IMR-90 (cell line): ENCODE measurements at regions not wholly inside any gene's neighbourhood (a gene's known extent, or its start where the extent isn't known, plus 50 kb on each side); places are given as distances from the start of the nearest gene placed in this dataset.

Source experiments
- ATAC-seq: fragments of 200-7000 bp; cut with Tn5 transposase; 2 replicates; pipeline ENCODE4 v1.9.1; 2020; ENCODE audit warnings: low read depth, mild to moderate bottlenecking, moderate library complexity
- BruUV-seq: library from RNA; stranded (reverse); fragments of 400-500 nt; replicated peaks from 2 replicates; lab custom pipeline; 2021; lab: Mats Ljungman, UMichigan
- CTCF ChIA-PET: fragments of 300-600 bp; formaldehyde crosslinking; extraction: SDS; loops from one replicate; lab custom pipeline; 2021; ENCODE audit warnings: antibody characterized with exemption; lab: Yijun Ruan, JAX
- POLR2A ChIA-PET: fragments of 300-600 bp; sonication (Branson Sonifier 250); formaldehyde crosslinking; loops from one replicate; lab custom pipeline; 2022; ENCODE audit warnings: antibody characterized with exemption; ENCODE audit not compliant: unreplicated experiment; lab: Charles Lee
- DNase-seq: peaks from one replicate; pipeline ENCODE4 v3.0.0; 2013
- H2AFZ ChIP-seq: replicated peaks from 2 replicates; pipeline ENCODE3; 2013; ENCODE audit warnings: low read length, mild to moderate bottlenecking; ENCODE audit not compliant: poor library complexity
- H2AK5ac ChIP-seq: 2 replicates; pipeline ENCODE4 v1.6.1; 2013; ENCODE audit warnings: low read depth, low read length, inconsistent platforms
- H2AK9ac ChIP-seq: replicated peaks from 2 replicates; pipeline ENCODE3; 2013; ENCODE audit warnings: mild to moderate bottlenecking, low read depth, low read length, moderate library complexity; ENCODE audit not compliant: poor library complexity
- H2BK120ac ChIP-seq: 2 replicates; pipeline ENCODE4 v1.6.1; 2013; ENCODE audit warnings: low read depth, low read length, inconsistent platforms
- H2BK15ac ChIP-seq: 3 replicates; pipeline ENCODE4 v1.6.1; 2013; ENCODE audit warnings: low read depth, low read length, inconsistent platforms
- H2BK20ac ChIP-seq: 2 replicates; pipeline ENCODE4 v1.6.1; 2013; ENCODE audit warnings: low read depth, mild to moderate bottlenecking, inconsistent platforms, low read length, moderate library complexity
- H2BK5ac ChIP-seq: 2 replicates; pipeline ENCODE4 v1.6.1; 2013; ENCODE audit warnings: mild to moderate bottlenecking, low read depth, low read length, inconsistent platforms; ENCODE audit not compliant: poor library complexity, severe bottlenecking
- H3K14ac ChIP-seq: replicated peaks from 2 replicates; pipeline ENCODE4 v1.6.1; 2013; ENCODE audit warnings: low read depth, low read length, inconsistent platforms
- H3K18ac ChIP-seq: 2 replicates; pipeline ENCODE4 v1.6.1; 2013; ENCODE audit warnings: low read depth, low read length, control low read depth
- H3K23ac ChIP-seq: 2 replicates; pipeline ENCODE4 v1.6.1; 2013; ENCODE audit warnings: low read depth, low read length, inconsistent platforms
- H3K27ac ChIP-seq: 2 replicates; pipeline ENCODE4 v1.5.1; 2013; ENCODE audit warnings: mild to moderate bottlenecking, control low read depth, low read length; ENCODE audit not compliant: insufficient read depth
- H3K27me3 ChIP-seq: 2 replicates; pipeline ENCODE4 v1.6.1; 2013; ENCODE audit warnings: low read length; ENCODE audit not compliant: control insufficient read depth, insufficient read depth
- H3K36me3 ChIP-seq: 2 replicates; pipeline ENCODE4 v1.6.1; 2013; ENCODE audit warnings: low read length, mixed read lengths; ENCODE audit not compliant: control insufficient read depth, insufficient read depth
- H3K4ac ChIP-seq: 2 replicates; pipeline ENCODE4 v1.6.1; 2013; ENCODE audit warnings: low read depth, low read length, inconsistent platforms
- H3K4me1 ChIP-seq: 2 replicates; pipeline ENCODE4 v1.6.1; 2013; ENCODE audit warnings: low read length, mixed read lengths; ENCODE audit not compliant: control insufficient read depth, insufficient read depth
- H3K4me2 ChIP-seq: 2 replicates; pipeline ENCODE4 v1.6.1; 2013; ENCODE audit warnings: low read depth, mild to moderate bottlenecking, control low read depth, low read length, moderate library complexity
- H3K4me3 ChIP-seq: 2 replicates; pipeline ENCODE4 v1.5.1; 2013; ENCODE audit warnings: low read depth, mild to moderate bottlenecking, control low read depth, low read length, moderate library complexity; ENCODE audit not compliant: insufficient read depth
- H3K56ac ChIP-seq: 2 replicates; pipeline ENCODE4 v1.6.1; 2013; ENCODE audit warnings: low read length, inconsistent platforms; ENCODE audit not compliant: insufficient read depth; ENCODE audit errors: extremely low read depth
- H3K79me1 ChIP-seq, 2 experiments: 2 replicates each; pipeline ENCODE4 v1.6.1; 2013; ENCODE audit warnings: low read length in 2 of 2, inconsistent platforms in 1 of 2, low read depth in 1 of 2
- H3K9ac ChIP-seq: 2 replicates; pipeline ENCODE4 v1.6.1; 2013; ENCODE audit warnings: low read depth, low read length, control low read depth
- H3K9me1 ChIP-seq: 2 replicates; pipeline ENCODE4 v1.6.1; 2013; ENCODE audit warnings: low read length, inconsistent platforms; ENCODE audit not compliant: insufficient read depth
- H3K9me3 ChIP-seq: 2 replicates; pipeline ENCODE4 v1.6.1; 2013; ENCODE audit warnings: low read length; ENCODE audit not compliant: control insufficient read depth, insufficient read depth
- H4K20me1 ChIP-seq: 2 replicates; pipeline ENCODE4 v1.6.1; 2013; ENCODE audit warnings: low read length, inconsistent platforms; ENCODE audit not compliant: insufficient read depth
- H4K5ac ChIP-seq: 2 replicates; pipeline ENCODE4 v1.6.1; 2013; ENCODE audit warnings: mild to moderate bottlenecking, low read depth, low read length, control low read depth
- H4K8ac ChIP-seq, 2 experiments: 2 replicates each; pipeline ENCODE4 v1.6.1; 2013; ENCODE audit warnings: low read depth in 2 of 2, low read length in 2 of 2, control low read depth in 1 of 2, inconsistent platforms in 1 of 2
- H4K91ac ChIP-seq: 2 replicates; pipeline ENCODE4 v1.6.1; 2013; ENCODE audit warnings: low read depth, low read length, inconsistent platforms; ENCODE audit not compliant: insufficient read depth
- BHLHE40 ChIP-seq: fragments of 150-350 bp; IDR thresholded peaks from 2 replicates; pipeline ENCODE4 v1.6.1; 2016; ENCODE audit warnings: mild to moderate bottlenecking, low read depth, low read length
- CEBPB ChIP-seq: IDR thresholded peaks from 2 replicates; pipeline ENCODE4 v1.6.1; 2012; ENCODE audit warnings: low read depth, low read length, improper control_type of control experiment
- CHD1 ChIP-seq: IDR thresholded peaks from 2 replicates; pipeline ENCODE4 v1.6.1; 2012; ENCODE audit warnings: low read depth, low read length, improper control_type of control experiment
- FOS ChIP-seq: fragments of 150-350 bp; IDR thresholded peaks from 2 replicates; pipeline ENCODE4 v1.6.1; 2016; ENCODE audit warnings: low read depth, low read length
- MAFK ChIP-seq: IDR thresholded peaks from 2 replicates; pipeline ENCODE4 v1.6.1; 2012; ENCODE audit warnings: low read depth, low read length, improper control_type of control experiment
- MAZ ChIP-seq: IDR thresholded peaks from 2 replicates; pipeline ENCODE4 v1.6.1; 2012; ENCODE audit warnings: low read depth, mild to moderate bottlenecking, low read length, improper control_type of control experiment, moderate library complexity, borderline replicate concordance
- MXI1 ChIP-seq: IDR thresholded peaks from 2 replicates; pipeline ENCODE4 v1.6.1; 2012; ENCODE audit warnings: low read depth, mild to moderate bottlenecking, low read length, moderate library complexity, borderline replicate concordance
- NFE2L2 ChIP-seq: fragments of 150-350 bp; IDR thresholded peaks from 2 replicates; pipeline ENCODE4 v1.6.1; 2016; ENCODE audit warnings: low read depth, mild to moderate bottlenecking, low read length
- POLR2A ChIP-seq: IDR thresholded peaks from 2 replicates; pipeline ENCODE4 v1.6.1; 2012; ENCODE audit warnings: mild to moderate bottlenecking, low read depth, low read length
- RCOR1 ChIP-seq: IDR thresholded peaks from 2 replicates; pipeline ENCODE4 v1.6.1; 2012; ENCODE audit warnings: mild to moderate bottlenecking, low read length, improper control_type of control experiment; ENCODE audit not compliant: insufficient replicate concordance
- RFX5 ChIP-seq: IDR thresholded peaks from 2 replicates; pipeline ENCODE4 v1.8.0; 2012; ENCODE audit warnings: low read depth, mild to moderate bottlenecking, low read length, moderate library complexity
- SMC3 ChIP-seq: fragments of 150-350 bp; IDR thresholded peaks from 2 replicates; pipeline ENCODE4 v1.6.1; 2016; ENCODE audit warnings: low read depth, mild to moderate bottlenecking, antibody characterized with exemption, low read length, moderate library complexity
- WGBS, 2 experiments: methylation state at CpG; one replicate each; pipeline versions ENCODE4 v1.1.5 to v1.1.7; 2013; ENCODE audit warnings: missing lambda C conversion rate in 2 of 2; ENCODE audit not compliant: insufficient read length in 1 of 2; ENCODE audit errors: extremely low coverage in 2 of 2; 5-methylcytosine and 5-hydroxymethylcytosine counted together
- dilution Hi-C: fragments of 300-500 bp; cut with HindIII; formaldehyde crosslinking; loops from one replicate; pipeline ENCODE4 v1.14.3; 2018; ENCODE audit warnings: low sequenced_read_pairs; ENCODE audit not compliant: unreplicated experiment
- in situ Hi-C: fragments of 300-500 bp; cut with MboI; formaldehyde crosslinking; loops from 3 replicates; pipeline ENCODE4 v1.14.3; 2019; ENCODE audit warnings: low sequenced_read_pairs, inconsistent platforms, mixed read lengths
- intact Hi-C: fragments of 100-400 bp; cut with micrococcal nuclease; formaldehyde crosslinking; loops from 2 replicates; pipeline ENCODE4 v1.10.0; 2022
- TF ChIP-seq, protein P1 (sequence below): conservative IDR thresholded peaks from 2 replicates; pipeline ENCODE4 v1.5.1; 2012; ENCODE audit warnings: mild to moderate bottlenecking, low read depth, low read length, improper control_type of control experiment
- TF ChIP-seq, protein P2 (sequence below): fragments of 150-350 bp; IDR thresholded peaks from 2 replicates; pipeline ENCODE4 v1.6.1; 2016; ENCODE audit warnings: low read depth, mild to moderate bottlenecking, low read length, moderate library complexity, borderline replicate concordance

DNA sequence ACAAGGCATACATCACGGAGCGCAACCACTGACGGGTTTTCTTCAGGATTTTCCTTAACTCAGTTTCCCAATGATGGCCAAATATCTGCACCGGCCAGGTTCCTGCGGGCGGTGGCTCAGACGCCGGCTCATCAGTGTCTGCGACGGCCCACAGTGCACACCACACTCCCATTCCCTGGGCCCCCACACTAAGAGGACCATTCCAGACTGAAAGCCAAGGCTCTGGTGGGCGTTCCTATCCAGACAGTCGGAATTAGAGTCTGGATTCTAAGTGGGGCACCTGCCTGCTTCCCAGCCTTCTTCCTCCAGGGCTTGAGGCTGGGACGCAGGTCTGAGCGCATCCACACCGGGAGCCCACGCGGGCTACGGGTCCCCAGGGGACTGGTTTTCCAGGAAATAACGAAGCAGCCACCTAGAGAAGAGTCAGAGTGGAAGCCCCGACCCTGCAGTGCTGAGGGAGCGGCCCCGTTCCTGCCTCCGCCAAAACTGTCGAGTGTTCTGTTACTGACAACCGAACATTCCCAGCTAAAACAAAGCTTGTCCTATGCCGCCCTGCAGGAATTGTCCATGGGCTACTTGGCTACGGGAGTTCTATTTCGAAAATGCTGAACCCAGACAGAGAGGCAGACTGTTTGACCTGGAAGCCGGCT, 75.3 kb downstream of the TMEM18 start:
- Histone ChIP-seq H4K5ac (no peak overlapping the region), H2BK120ac (no peak overlapping the region), H3K14ac (no peak overlapping the region), H3K27ac (no peak overlapping the region), H3K36me3 (no peaks in the 10 kb centered on the region), H2BK5ac (no peak overlapping the region), H3K4ac (no peak overlapping the region), H3K9ac (no peak overlapping the region), H3K4me2 (no peak overlapping the region), H2AFZ (no peak overlapping the region), H3K4me3 (no peak overlapping the region), H3K56ac (no peak overlapping the region), H3K9me1 (no peaks in the 10 kb centered on the region), H3K18ac (no peak overlapping the region), H3K9me3 (peaks cover 36% of the 10 kb centered on the region), H2AK5ac (no peak overlapping the region), H4K91ac (no peak overlapping the region), H2BK15ac (no peak overlapping the region), H4K8ac (no peak overlapping the region), H2AK9ac (no peak overlapping the region), H3K27me3 (no peaks in the 10 kb centered on the region), H3K23ac (no peak overlapping the region), H3K4me1 (no peaks in the 10 kb centered on the region), H4K20me1 (no peaks in the 10 kb centered on the region), H2BK20ac (no peak overlapping the region), H3K79me1 (no peaks in the 10 kb centered on the region)
- DNase-seq (no peak), ATAC-seq (no peak)
- TF ChIP-seq MAZ (no peak), MAFK (no peak), BHLHE40 (no peak), CHD1 (no peak), CEBPB (no peak), MXI1 (no peak), POLR2A (no peak), SMC3 (no peak), RCOR1 (no peak), FOS (no peak), RFX5 (no peak), NFE2L2 (no peak)
- TF ChIP-seq, protein P1, sequence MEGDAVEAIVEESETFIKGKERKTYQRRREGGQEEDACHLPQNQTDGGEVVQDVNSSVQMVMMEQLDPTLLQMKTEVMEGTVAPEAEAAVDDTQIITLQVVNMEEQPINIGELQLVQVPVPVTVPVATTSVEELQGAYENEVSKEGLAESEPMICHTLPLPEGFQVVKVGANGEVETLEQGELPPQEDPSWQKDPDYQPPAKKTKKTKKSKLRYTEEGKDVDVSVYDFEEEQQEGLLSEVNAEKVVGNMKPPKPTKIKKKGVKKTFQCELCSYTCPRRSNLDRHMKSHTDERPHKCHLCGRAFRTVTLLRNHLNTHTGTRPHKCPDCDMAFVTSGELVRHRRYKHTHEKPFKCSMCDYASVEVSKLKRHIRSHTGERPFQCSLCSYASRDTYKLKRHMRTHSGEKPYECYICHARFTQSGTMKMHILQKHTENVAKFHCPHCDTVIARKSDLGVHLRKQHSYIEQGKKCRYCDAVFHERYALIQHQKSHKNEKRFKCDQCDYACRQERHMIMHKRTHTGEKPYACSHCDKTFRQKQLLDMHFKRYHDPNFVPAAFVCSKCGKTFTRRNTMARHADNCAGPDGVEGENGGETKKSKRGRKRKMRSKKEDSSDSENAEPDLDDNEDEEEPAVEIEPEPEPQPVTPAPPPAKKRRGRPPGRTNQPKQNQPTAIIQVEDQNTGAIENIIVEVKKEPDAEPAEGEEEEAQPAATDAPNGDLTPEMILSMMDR = no peak
- TF ChIP-seq, protein P2, sequence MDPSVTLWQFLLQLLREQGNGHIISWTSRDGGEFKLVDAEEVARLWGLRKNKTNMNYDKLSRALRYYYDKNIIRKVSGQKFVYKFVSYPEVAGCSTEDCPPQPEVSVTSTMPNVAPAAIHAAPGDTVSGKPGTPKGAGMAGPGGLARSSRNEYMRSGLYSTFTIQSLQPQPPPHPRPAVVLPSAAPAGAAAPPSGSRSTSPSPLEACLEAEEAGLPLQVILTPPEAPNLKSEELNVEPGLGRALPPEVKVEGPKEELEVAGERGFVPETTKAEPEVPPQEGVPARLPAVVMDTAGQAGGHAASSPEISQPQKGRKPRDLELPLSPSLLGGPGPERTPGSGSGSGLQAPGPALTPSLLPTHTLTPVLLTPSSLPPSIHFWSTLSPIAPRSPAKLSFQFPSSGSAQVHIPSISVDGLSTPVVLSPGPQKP = no peak
- ChIA-PET CTCF (no interaction called here), POLR2A (no interaction called here)
- dilution Hi-C loops (no loop called here), intact Hi-C loops (no loop called here), in situ Hi-C loops (no loop called here)
- 72% methylated on average over 4 of the region's 29 CpGs; no CpG with 5 or more reads in 1 of the 2 experiments for WGBS, 2 experiments
- no TSS peak for BruUV-seq
